GM18508 (cell line): ENCODE measurements at regions not wholly inside any gene's neighbourhood (a gene's known extent, or its start where the extent isn't known, plus 50 kb on each side); places are given as distances from the start of the nearest gene placed in this dataset.

ENCODE experiments used
- ATAC-seq: cut with Tn5 transposase; IDR thresholded peaks from one replicate; pipeline ENCODE4 v1.9.1; 2021; ENCODE audit warnings: moderate number of reproducible peaks; ENCODE audit not compliant: insufficient read depth, unreplicated experiment

GRCh38 chr4:18869166-18869565, 847.6 kb upstream of the LCORL start:
- no peak for ATAC-seq

- no peak for ATAC-seq
Measured at GRCh38 chr4:18860836-18861530, 839.4 kb upstream of the LCORL start.

GRCh38 chr4:18859468-18859867, 837.9 kb upstream of the LCORL start:
- ATAC-seq, result no peak

GRCh38 chr4:18858229-18858922, 836.8 kb upstream of the LCORL start:
- ATAC-seq, result no peak

GRCh38 chr4:18850867-18851266, 829.3 kb upstream of the LCORL start:
- ATAC-seq, result no peak

- ATAC-seq, result no peak
Measured at GRCh38 chr4:18847249-18847890, 825.8 kb upstream of the LCORL start.

GRCh38 chr4:18846313-18846712, 824.8 kb upstream of the LCORL start:
- ATAC-seq, result no peak

GRCh38 chr4:18844726-18845125, 823.2 kb upstream of the LCORL start:
- no peak for ATAC-seq

- ATAC-seq, result no peak
Measured at GRCh38 chr4:18842431-18842830, 820.9 kb upstream of the LCORL start.

GRCh38 chr4:18840481-18840880, 818.9 kb upstream of the LCORL start:
- no peak for ATAC-seq

- ATAC-seq, result no peak
Measured at GRCh38 chr4:18816228-18816895, 794.8 kb upstream of the LCORL start.

GRCh38 chr4:18815779-18816173, 794.2 kb upstream of the LCORL start:
- ATAC-seq, result no peak

GRCh38 chr4:18815081-18815778, 793.7 kb upstream of the LCORL start:
- ATAC-seq, result no peak

- no peak for ATAC-seq
Measured at GRCh38 chr4:18813771-18814170, 792.2 kb upstream of the LCORL start.

- ATAC-seq, result no peak
Measured at GRCh38 chr4:18813055-18813454, 791.5 kb upstream of the LCORL start.

GRCh38 chr4:18803781-18804180, 782.2 kb upstream of the LCORL start:
- no peak for ATAC-seq

- ATAC-seq, result no peak
Measured at GRCh38 chr4:18798123-18798522, 776.6 kb upstream of the LCORL start.

- no peak for ATAC-seq
Measured at GRCh38 chr4:18795794-18796193, 774.2 kb upstream of the LCORL start.

- ATAC-seq, result no peak
Measured at GRCh38 chr4:18777190-18777930, 755.8 kb upstream of the LCORL start.

GRCh38 chr4:18767921-18768320, 746.4 kb upstream of the LCORL start:
- no peak for ATAC-seq
